GM12878 (cell line): ENCODE measurements at regions not wholly inside any gene's neighbourhood (a gene's known extent, or its start where the extent isn't known, plus 50 kb on each side); places are given as distances from the start of the nearest gene placed in this dataset.

Experiments used
- ATAC-seq: fragments of 200-7000 bp; cut with Tn5 transposase; 3 replicates; pipeline ENCODE4 v1.9.1; 2020; ENCODE audit warnings: mild to moderate bottlenecking, moderate library complexity
- BruUV-seq: library from RNA; stranded (reverse); fragments of 400-500 nt; replicated peaks from 2 replicates; lab custom pipeline; 2021; lab: Mats Ljungman, UMichigan
- CTCF ChIA-PET: fragments of 300-600 bp; sonication (Branson Sonifier 250); formaldehyde crosslinking; extraction: SDS; loops from one replicate; lab custom pipeline; 2021; ENCODE audit warnings: inconsistent platforms; lab: Yijun Ruan, JAX
- POLR2A ChIA-PET: fragments of 350-600 bp; formaldehyde crosslinking; extraction: SDS; loops from one replicate; lab custom pipeline; 2021; ENCODE audit warnings: inconsistent platforms; lab: Charles Lee
- RAD21 ChIA-PET: fragments of 300-600 bp; sonication (Branson Sonifier 250); formaldehyde crosslinking; loops from one replicate; lab custom pipeline; 2023; ENCODE audit warnings: antibody characterized with exemption; ENCODE audit not compliant: unreplicated experiment; lab: Charles Lee
- SMC1A ChIA-PET: fragments of 300-600 bp; sonication (Branson Sonifier 250); formaldehyde crosslinking; loops from one replicate; lab custom pipeline; 2023; ENCODE audit not compliant: unreplicated experiment, uncharacterized antibody; lab: Charles Lee
- DNase-seq: peaks from one replicate; pipeline ENCODE4 v3.0.0-alpha.2; 2011; ENCODE audit warnings: low read depth, low spot score
- FAIRE-seq: peaks from 3 replicates; lab custom pipeline; 2011; peaks lifted over from hg19 to GRCh38; lab: Jason Lieb, UNC
- H2AFZ ChIP-seq: 2 replicates; pipeline ENCODE4 v1.6.0; 2011; ENCODE audit warnings: low read depth, low read length, control low read depth; ENCODE audit not compliant: control insufficient read depth
- H3K27ac ChIP-seq: 2 replicates; pipeline ENCODE4 v1.5.1; 2011; ENCODE audit warnings: control low read depth; ENCODE audit not compliant: control insufficient read depth, insufficient read depth
- H3K27me3 ChIP-seq, 2 experiments: replicated peaks in 1 of 2; 2 replicates each; pipeline versions ENCODE4 v1.6.0 to v1.6.1; 2011; ENCODE audit warnings: low read length in 1 of 2; ENCODE audit not compliant: control insufficient read depth in 2 of 2, insufficient read depth in 2 of 2
- H3K36me3 ChIP-seq, 2 experiments: 2 replicates each; pipeline ENCODE4 v1.5.1; 2011; ENCODE audit warnings: low read length in 1 of 2; ENCODE audit not compliant: control insufficient read depth in 2 of 2, insufficient read depth in 2 of 2
- H3K4me1 ChIP-seq: 2 replicates; pipeline ENCODE4 v1.6.1; 2011; ENCODE audit warnings: mild to moderate bottlenecking, low read length, moderate library complexity, mixed read lengths; ENCODE audit not compliant: control insufficient read depth, insufficient read depth
- H3K4me2 ChIP-seq: 2 replicates; pipeline ENCODE4 v1.6.0; 2011; ENCODE audit warnings: control low read depth; ENCODE audit not compliant: control insufficient read depth, insufficient read depth
- H3K4me3 ChIP-seq: fragments of 200-600 bp; sonication (generic); 2 replicates; pipeline ENCODE4 v1.5.1; 2016
- H3K79me2 ChIP-seq: 2 replicates; pipeline ENCODE4 v1.6.0; 2011; ENCODE audit warnings: low read length; ENCODE audit not compliant: control insufficient read depth, insufficient read depth
- H3K9ac ChIP-seq: 2 replicates; pipeline ENCODE4 v1.8.0; 2011; ENCODE audit warnings: low read length, control low read depth, mixed read lengths; ENCODE audit not compliant: control insufficient read depth, insufficient read depth
- H3K9me3 ChIP-seq: replicated peaks from 3 replicates; pipeline ENCODE4 v1.5.1; 2011; ENCODE audit warnings: mild to moderate bottlenecking, low read length; ENCODE audit not compliant: control insufficient read depth, insufficient read depth
- H4K20me1 ChIP-seq: 2 replicates; pipeline ENCODE4 v1.6.0; 2011; ENCODE audit not compliant: control insufficient read depth, insufficient read depth
- ASH2L ChIP-seq: fragments of 300-600, 200-600 bp; sonication (generic); IDR thresholded peaks from 2 replicates; pipeline ENCODE4 v1.6.1; 2017; ENCODE audit warnings: low read depth, mild to moderate bottlenecking, borderline replicate concordance
- BRCA1 ChIP-seq: IDR thresholded peaks from 2 replicates; pipeline ENCODE4 v1.6.1; 2011; ENCODE audit warnings: low read depth, low read length, improper control_type of control experiment
- CUX1 ChIP-seq: IDR thresholded peaks from 2 replicates; pipeline ENCODE4 v1.6.1; 2012; ENCODE audit warnings: improper control_type of control experiment, low read depth, low read length; ENCODE audit not compliant: insufficient replicate concordance
- EED ChIP-seq: sonication (generic); IDR thresholded peaks from 2 replicates; pipeline ENCODE4 v1.6.1; 2016; ENCODE audit warnings: antibody characterized with exemption, low read depth
- FOXK2 ChIP-seq: fragments of 450-650 bp; IDR thresholded peaks from 2 replicates; pipeline ENCODE4 v1.6.1; 2017; ENCODE audit warnings: mild to moderate bottlenecking, moderate library complexity
- FOXM1 ChIP-seq: IDR thresholded peaks from 2 replicates; pipeline ENCODE4 v1.6.1; 2012; ENCODE audit warnings: low read depth, mild to moderate bottlenecking, inconsistent platforms, low read length, moderate library complexity
- IKZF1 ChIP-seq: fragments of 450-650 bp; conservative IDR thresholded peaks from 2 replicates; pipeline ENCODE4 v1.6.1; 2017; ENCODE audit warnings: antibody characterized with exemption, mild to moderate bottlenecking
- LARP7 ChIP-seq: fragments of 450-650 bp; IDR thresholded peaks from 2 replicates; pipeline ENCODE4 v1.6.1; 2017; ENCODE audit warnings: mild to moderate bottlenecking
- MEF2B ChIP-seq: fragments of 450-650 bp; IDR thresholded peaks from 2 replicates; pipeline ENCODE4 v1.6.1; 2018; ENCODE audit warnings: mild to moderate bottlenecking, moderate library complexity; ENCODE audit not compliant: partially characterized antibody, poor library complexity, severe bottlenecking
- NFXL1 ChIP-seq: fragments of 450-650 bp; IDR thresholded peaks from 2 replicates; pipeline ENCODE4 v1.6.1; 2017; ENCODE audit warnings: antibody characterized with exemption, mild to moderate bottlenecking, borderline replicate concordance
- NFYA ChIP-seq: IDR thresholded peaks from 2 replicates; pipeline ENCODE4 v1.6.1; 2011; ENCODE audit warnings: low read depth, mild to moderate bottlenecking, low read length, improper control_type of control experiment, borderline replicate concordance
- PML ChIP-seq: IDR thresholded peaks from 2 replicates; pipeline ENCODE4 v1.6.1; 2012; ENCODE audit warnings: low read length, inconsistent platforms
- RAD21 ChIP-seq: IDR thresholded peaks from 2 replicates; pipeline ENCODE4 v1.6.1; 2011; ENCODE audit warnings: mild to moderate bottlenecking, low read depth, low read length, moderate library complexity; ENCODE audit not compliant: insufficient read depth
- SPI1 ChIP-seq: IDR thresholded peaks from 2 replicates; pipeline ENCODE4 v1.6.1; 2011; ENCODE audit warnings: low read depth, mild to moderate bottlenecking, low read length, moderate library complexity, borderline replicate concordance; ENCODE audit not compliant: insufficient read depth
- SREBF1 ChIP-seq: IDR thresholded peaks from 2 replicates; pipeline ENCODE4 v1.6.1; 2012; ENCODE audit warnings: mild to moderate bottlenecking, low read length
- ZBTB40 ChIP-seq: fragments of 450-650 bp; IDR thresholded peaks from 2 replicates; pipeline ENCODE4 v1.6.1; 2016; ENCODE audit warnings: mild to moderate bottlenecking, moderate library complexity, borderline replicate concordance
- ZNF217 ChIP-seq: fragments of 450-650 bp; IDR thresholded peaks from 2 replicates; pipeline ENCODE4 v1.6.1; 2017; ENCODE audit warnings: antibody characterized with exemption, mild to moderate bottlenecking
- ZSCAN29 ChIP-seq: fragments of 450-650 bp; IDR thresholded peaks from 2 replicates; pipeline ENCODE4 v1.6.1; 2017; ENCODE audit warnings: mild to moderate bottlenecking, moderate library complexity
- WGBS: methylation state at CpG from one replicate; pipeline ENCODE4 v1.1.6; 2016; ENCODE audit warnings: low lambda C conversion rate; ENCODE audit not compliant: insufficient replicate concordance, insufficient coverage; ENCODE audit errors: missing lambda C conversion rate; 5-methylcytosine and 5-hydroxymethylcytosine counted together
- in situ Hi-C: fragments of 300-500 bp; cut with MboI; formaldehyde crosslinking; loops from 9 replicates; pipeline ENCODE4 v1.14.3; 2018; ENCODE audit warnings: mixed read lengths
- intact Hi-C: fragments of 100-400 bp; cut with micrococcal nuclease; formaldehyde crosslinking; loops from one replicate; pipeline ENCODE4 v1.14.2; 2022; ENCODE audit not compliant: unreplicated experiment

- Histone ChIP-seq H3K9ac (no peak overlapping the region), H3K4me1 (no peaks in the 10 kb centered on the region), H2AFZ (no peak overlapping the region), H3K4me3 (no peak overlapping the region), H3K79me2 (no peaks in the 10 kb centered on the region), H3K4me2 (no peak overlapping the region), H3K27me3 (no peaks in the 10 kb centered on the region), H3K36me3 (no peaks in the 10 kb centered on the region), H3K9me3 (no peaks in the 10 kb centered on the region), H4K20me1 (no peaks in the 10 kb centered on the region), H3K27ac (no peak overlapping the region)
- BruUV-seq: no TSS peak
- RAD21 ChIA-PET: no interaction called here
- FAIRE-seq: no peak
- ATAC-seq: no peak
- in situ Hi-C loops: no loop called here
- CTCF ChIA-PET: no interaction called here
- no peak for DNase-seq
- 0% methylated on average over 4 of the region's 4 CpGs for WGBS
- SMC1A ChIA-PET: no interaction called here
- intact Hi-C loops: no loop called here
- POLR2A ChIA-PET: no interaction called here
- TF ChIP-seq SPI1 (no peak), FOXM1 (no peak), LARP7 (no peak), ZBTB40 (no peak), SREBF1 (no peak), PML (no peak), BRCA1 (no peak), NFYA (no peak), ASH2L (no peak), ZNF217 (no peak), MEF2B (no peak), RAD21 (no peak), ZSCAN29 (no peak), CUX1 (no peak), EED (no peak), FOXK2 (no peak), IKZF1 (no peak), NFXL1 (no peak)
Observed at GRCh38 chr13:106263801-106264200, 271.7 kb downstream of the EFNB2 start.
